HG03571 (cell line): ENCODE measurements at regions not wholly inside any gene's neighbourhood (a gene's known extent, or its start where the extent isn't known, plus 50 kb on each side); places are given as distances from the start of the nearest gene placed in this dataset.

Experiments
- ATAC-seq: cut with Tn5 transposase; IDR thresholded peaks from one replicate; pipeline ENCODE4 v1.9.1; 2021; ENCODE audit not compliant: unreplicated experiment

DNA sequence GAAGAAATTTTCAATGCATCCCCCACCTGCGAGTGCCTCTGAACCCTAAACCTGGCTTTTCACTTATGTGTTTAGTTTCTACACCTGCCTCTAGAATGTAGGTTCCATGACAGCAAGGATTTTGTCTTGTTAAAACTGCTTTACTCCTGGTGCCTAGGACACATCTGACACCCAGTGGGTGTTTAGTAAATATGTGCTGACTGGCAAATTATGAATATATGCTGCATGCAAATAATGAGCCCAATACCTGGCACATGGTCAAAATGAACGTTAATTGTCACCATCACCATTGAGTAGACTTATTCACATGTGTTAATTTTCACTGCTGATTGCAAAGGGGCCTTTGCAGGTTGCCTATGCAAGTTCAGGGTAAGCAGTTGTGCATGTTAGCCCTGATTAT is 249.9 kb upstream of the WWC1 start:
- ATAC-seq: no peak

DNA sequence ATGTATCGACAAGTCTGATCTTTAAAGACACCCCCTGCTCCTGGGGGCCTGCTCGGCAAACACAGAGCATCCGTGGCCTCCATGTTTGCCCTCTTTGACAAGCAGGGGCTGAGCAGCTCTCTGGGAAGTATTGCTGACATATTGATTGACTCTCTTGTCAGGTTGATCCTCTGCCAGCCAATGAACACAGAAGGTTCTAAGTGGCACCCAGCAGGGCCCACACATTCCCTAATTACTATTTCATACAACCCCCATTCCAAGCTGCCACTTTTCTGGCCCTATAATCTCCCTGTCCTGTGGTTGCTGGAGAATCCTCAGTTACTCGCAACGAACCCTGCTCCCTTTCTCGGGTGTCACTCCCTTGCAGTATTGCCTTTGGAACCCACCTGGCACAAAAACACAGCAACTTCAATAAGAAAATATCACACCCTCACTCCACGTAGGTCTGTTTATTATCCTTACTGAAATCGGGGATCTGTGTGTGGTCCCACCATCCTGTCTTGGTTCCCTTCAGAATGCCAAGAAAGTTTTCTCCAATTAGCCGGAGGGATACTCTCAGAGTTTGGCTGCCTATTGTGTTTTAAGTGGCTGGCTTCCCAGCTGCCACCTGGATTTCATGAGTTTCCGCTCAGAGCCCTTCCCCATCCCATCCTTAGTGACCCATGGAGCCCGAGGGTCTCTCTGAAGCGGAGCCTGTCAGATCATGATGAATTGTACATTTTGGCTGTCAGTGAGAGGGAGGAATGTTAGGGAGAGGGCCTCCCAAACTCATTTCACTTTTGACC is 249.0 kb upstream of the WWC1 start:
- no peak for ATAC-seq

DNA sequence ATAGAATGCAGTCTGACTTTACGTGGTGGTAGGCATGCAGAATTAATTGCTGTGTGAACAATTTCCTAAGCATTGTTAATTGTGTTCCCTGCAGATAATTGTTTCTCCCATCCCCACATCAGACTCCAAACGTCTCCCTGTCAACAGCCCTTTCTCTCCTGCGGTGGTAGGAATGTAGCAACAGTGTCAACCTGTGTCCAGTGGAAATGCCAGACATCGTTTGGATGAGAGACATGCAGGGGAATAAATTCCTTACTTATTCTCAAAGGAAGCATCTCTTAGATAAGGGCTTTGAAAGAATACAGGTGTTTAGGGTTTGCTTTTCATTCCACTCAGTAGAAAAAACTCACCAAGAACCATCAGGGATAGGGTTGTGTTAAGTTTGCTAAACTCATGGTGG is 245.3 kb upstream of the WWC1 start:
- no peak for ATAC-seq

DNA sequence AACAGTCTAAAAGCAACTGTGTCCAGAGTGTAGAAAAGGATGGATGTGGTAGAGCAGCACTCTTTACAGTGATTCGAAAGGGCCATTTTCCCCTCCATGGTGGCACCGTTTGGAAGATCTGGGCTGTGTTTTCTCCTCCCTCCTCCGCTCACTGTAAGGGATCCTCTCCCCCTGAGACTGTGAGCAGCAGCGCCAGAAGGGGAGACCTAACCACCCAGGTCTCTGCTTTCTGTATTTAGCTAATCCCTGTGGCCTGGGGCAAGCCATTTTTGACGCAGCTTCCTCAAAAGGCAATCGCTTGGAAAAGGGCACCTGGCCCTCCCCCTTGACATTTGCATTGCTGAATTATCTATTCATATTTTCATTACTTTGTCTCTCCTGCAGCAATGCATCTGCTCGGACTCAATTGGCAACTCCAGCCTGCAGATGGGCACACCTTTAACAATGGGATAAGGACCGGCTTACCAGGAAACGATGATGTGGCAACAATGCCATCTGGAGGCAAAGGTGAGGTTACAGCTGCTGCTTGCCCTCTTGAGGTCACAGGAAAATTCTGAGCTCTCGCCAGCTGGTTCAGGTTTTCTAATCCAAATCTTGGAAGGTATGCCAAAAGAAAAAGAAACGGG is 244.3 kb upstream of the WWC1 start:
- ATAC-seq: no peak

DNA sequence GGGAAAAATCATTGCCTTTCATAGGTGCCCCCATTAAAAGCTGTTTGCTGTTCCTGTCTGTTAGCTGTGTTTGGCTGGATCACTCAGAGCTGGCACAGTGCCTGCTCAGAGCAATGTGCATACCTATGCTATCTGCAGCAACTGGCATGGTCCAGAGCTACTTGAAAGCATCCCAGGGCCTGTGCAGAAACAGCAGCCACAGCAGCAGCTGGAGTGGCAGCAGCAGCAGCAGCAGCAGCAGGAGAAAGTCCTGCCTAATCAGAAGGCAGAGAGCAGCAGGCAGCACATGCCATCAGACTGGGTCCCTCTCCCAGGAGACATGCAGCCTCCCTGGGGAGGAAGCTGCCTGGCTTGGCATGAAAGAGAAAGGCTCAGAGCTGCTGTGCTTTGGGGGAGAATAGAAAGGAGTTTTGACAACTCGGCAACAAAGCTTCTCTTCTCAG is 243.8 kb upstream of the WWC1 start:
- ATAC-seq: no peak

DNA sequence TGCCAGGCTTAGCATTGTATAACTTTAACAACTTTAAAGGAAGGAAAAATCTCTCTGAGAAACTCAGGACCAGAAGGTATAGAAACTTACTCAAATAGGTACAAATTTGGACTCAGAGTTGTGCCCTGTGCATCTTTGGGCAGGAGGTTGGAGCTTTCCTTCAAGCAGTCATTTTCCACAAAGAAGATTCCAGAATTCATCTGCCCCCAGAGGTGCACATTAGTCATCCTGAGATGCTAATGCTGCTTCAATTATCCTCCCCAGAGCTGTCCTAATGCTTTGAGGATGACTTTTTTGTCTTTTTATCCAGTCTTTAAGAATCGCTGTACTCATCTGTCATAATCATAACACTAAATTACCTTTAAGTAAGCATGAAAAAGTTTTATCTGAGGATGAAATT is 243.0 kb upstream of the WWC1 start:
- ATAC-seq: no peak

DNA sequence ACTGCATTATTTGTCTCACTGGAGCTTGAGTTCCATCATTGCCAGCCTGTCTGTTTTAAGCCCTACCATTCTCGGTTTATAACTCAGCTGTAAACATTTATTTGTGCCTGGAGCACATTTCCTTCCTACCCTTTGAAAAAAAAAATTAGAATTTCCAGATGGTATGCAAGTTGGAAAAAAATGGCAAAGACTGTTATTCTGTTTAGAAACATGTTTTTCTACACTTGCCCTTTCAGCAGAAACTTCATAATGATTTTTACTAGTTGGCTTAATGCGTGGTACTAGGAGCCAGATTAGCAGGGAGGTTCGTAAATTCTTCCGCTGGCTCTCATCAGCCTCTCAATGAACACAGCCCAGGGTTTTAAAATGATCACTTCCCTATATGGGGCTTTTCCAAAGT is 238.8 kb upstream of the WWC1 start:
- ATAC-seq: no peak

DNA sequence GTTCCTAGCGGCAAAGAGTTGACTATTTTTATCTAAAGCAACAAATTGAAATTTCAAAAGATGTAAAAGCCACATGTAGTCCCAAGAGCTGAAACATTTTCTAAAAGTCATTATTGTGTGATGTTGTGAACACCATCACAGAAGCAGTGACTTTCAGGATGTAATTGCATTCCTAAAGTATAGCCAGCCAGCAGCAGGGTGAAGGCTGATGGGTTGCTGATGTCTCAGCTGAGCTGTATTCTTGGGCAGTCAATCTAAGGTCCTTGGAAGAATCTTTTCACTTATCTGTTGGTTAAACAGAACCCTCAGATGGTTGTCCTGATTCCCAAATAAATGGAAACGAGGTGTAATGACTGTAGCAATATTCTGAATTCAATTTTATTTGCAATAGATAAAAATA is 237.4 kb upstream of the WWC1 start:
- no peak for ATAC-seq

DNA sequence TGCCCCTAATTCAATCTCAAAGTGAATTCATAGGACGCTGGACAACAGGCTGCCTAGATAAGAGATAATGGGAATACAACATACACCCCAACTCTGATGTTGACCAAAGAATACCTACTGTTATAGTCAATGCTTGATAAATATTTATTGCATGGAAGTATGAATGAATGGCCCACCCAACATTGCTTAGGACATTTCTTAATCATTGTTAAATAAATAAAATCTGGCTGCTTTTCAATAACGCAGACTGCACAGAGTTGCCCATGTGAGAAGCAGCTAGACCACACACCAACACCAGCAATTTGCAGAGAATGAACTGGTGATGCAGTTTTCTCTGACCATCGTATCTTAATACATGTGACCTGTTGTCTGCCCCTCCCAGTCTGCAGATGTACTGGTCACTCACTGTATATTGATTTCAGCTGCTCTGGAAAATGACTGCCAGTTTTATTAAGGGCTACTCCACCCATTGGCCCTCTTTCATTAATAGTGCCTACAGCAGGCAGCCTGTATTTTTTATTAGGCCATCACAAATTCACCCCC is 236.2 kb upstream of the WWC1 start:
- ATAC-seq: no peak

DNA sequence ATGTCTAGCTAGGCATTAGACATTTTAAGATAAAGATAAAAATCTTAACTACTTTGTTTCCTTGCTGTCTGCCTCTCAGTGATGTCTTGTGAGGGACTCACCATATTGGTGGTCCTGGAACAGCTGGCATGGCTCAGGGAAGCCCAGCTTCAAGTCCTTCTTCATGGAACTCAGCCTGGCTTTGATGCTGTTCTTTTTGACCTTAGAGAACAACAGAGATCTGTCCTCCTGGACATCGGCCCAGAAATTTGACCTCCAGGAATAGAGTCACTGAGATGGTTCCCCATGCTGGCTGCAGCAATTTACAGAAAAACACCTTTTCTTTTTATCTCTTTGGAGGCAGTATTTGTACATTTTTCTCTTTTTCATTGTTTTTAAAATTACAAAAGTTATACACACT is 235.5 kb upstream of the WWC1 start:
- no peak for ATAC-seq

DNA sequence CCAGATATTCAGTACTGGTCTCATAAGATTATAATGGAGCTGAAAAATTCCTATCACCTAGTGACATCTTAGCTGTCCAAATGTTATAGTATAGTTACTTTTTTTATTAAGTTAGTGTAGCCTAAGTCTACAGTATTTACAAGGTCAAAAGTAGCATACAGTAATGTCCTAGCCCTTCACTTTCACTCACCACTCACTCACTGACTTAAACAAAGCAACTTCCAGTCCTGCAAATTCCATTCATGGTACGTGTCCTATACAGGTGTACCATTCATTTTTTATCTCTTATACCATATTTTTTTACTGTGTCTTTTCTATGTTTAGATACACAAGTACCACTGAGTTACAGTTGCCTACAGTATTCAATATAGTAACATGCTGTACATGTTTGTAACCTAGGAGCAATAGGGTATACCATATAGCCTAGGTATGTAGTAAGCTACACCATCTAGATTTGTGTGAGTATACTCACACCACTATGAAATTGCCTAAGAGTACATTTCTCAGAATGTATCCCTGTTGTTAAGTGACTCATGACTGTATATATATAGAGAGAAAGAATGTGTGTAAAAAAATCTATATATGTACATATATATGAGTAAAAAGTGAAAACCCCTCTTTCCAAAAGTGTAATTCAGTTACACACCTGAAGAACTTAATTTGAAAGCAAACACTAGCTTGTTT is 234.8 kb upstream of the WWC1 start:
- ATAC-seq: no peak

DNA sequence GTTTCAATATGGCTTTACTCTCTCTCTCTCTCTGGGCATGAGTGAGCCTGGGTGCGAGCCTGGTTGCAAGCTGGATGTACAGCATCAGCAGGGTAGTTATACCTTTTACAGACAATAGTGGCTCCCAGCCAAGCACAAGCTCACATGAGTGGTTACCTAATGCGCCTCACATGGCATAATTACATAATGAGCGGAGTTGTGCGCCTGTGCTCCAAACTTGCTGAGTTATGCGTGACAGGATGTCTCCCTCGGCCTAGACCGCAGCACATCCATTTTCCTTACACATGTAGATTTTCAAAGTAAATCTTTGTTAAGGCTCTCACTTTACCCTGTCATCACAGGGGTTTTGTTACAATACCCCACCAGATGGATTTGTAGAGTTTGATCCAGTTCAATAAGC is 233.5 kb upstream of the WWC1 start:
- no peak for ATAC-seq

DNA sequence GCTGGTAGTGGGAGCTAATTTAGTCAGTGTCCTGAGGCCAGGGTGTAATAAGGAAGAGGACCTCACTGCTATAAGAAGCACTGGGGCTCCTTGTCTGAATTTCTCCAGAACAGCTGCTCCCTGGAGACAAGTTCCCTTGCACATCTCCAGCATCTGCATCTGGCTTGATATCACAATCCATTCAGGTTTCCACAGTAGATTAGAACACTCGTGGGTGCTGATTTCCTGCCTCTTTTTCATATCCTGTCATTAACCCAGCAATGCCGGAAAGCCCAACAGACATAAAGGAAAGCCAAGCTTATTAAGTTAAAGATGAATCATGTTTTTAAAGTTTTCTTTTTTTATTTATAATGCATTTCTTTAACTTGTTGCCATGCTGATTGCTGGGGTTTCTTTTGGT is 232.3 kb upstream of the WWC1 start:
- ATAC-seq: no peak

DNA sequence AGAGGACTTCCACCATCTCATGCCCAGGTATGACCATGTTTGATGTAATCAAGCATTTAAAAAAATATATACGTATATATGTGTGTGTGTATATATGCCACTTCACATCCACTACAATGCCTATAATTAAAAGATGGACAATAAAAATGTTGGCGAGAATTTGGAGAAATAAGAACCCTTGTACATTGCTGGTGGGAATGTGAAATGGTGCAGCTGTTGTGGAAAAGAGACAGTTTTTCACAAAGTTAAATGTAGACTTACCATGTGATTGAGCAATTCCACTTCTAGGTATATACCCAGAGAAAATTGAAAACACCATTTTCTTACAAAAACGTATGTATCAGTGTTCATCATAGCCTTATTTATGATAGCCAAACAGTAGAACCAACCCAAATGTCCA is 229.2 kb upstream of the WWC1 start:
- ATAC-seq: no peak

DNA sequence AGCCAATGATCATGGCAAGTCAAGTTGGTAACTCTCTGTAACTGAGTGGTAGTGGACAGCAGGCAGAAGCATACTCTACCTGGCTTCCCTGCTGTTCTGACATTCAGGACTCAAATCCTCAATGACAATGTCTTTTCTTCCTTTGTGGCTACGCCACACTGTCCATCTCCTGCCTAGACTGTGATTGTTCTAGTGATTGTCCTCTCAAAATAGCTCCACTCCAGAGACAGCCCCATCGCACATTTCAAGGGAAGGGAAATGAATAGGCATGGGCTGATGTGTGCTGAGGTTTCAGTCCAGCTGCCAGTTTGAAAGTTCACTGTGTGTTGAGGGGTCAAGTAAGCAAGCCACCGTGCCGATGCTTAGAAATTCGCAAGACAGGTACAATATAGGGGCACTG is 227.0 kb upstream of the WWC1 start:
- no peak for ATAC-seq

DNA sequence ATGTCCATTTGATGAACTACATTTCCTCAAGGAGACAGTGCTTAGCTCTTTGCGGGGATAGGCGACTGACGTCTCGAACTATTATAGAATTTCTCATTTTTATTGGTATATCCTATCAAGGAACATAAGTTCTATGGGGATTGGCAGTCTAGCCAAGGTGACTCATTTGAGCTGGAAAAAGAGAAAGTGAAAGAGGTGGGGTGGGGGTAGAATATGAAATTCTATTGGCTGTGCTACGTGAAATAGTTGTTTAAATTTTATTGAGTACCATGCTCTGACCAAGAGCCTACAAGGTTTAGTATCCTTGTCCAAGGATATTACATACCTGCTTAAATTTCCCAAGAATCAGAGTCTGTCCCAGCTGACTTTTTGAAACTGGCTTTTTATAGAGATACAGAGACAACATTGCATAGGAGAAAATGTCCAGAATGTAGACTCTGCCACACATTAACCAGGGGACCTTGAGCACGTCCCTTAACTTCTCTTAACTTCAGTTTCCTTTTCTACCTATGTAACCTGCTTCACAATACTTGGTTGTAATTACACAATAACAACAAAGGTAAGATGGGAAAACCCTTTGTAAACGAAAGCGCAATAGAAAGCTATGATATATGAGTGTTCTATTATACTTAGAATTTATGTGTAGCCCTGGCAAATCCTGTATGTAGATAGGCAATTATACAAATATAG is 226.4 kb upstream of the WWC1 start:
- ATAC-seq: no peak

DNA sequence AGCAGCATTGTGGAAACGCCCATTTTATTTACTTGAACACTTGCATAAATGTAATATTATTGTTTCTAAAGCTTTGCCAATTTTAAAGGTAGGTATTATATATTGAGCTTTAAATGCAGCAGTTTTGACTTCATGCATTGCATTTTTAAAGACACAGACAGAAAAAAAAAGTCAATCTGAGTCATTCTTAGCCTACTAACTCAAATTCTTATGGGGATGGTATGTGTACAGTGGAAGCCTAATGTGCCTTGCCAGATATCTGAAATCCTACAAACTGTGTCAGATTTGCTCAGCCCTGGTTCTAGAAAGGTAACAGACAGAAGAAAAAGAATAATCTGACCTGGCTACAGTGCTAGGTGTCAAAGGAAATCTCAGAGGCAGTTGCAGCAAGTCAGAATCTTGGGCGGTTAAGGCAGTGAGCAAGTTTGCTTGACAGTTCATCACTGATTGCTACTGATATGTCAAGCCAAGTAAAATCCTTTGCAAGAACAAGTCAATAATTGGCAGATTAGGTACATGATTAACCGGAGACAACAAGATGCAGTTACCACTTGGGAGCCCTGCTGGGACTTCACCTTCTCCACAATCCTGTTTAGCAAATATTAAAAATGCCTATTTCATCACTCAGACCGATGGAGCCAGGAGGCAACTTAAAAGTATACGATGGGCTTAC is 224.8 kb upstream of the WWC1 start:
- no peak for ATAC-seq

DNA sequence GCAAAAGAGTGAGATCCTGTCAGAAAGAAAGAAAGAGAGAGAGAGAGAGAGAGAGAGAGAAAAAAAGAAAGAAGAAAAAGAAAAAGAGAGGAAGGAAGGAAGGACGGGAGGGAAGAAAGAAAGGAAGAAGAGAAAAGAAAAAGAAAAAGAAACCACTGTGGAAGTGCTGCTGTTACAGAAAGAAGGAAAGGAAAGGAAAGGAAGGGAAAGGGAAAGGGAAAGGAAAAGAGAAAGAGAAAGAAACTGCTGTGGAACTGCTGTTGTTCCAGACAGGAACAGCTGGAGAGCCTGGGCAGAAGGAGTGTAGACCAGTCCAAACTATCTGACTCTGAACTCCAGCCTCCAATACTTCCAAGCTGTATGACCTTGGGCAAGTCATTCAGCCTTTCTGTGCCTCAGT is 220.7 kb upstream of the WWC1 start:
- no peak for ATAC-seq

DNA sequence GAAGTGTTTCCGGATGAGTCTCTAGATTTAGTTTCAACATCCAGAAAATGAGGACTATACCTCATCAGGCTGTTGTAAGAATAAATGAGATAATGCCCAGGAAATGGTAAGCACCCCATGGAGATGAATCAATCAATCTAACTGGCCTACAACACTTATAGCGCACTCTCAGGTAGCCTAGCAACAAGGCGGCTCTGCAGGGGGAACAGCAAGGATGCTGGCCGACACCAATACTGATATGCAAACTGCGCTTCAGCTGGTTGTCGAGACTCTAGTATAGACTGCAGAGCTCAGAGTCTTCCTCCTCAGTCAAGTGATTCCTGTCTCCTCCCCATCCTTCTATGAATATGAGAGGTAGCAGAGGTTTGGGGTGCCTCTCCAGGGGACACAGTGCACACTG is 218.8 kb upstream of the WWC1 start:
- no peak for ATAC-seq

DNA sequence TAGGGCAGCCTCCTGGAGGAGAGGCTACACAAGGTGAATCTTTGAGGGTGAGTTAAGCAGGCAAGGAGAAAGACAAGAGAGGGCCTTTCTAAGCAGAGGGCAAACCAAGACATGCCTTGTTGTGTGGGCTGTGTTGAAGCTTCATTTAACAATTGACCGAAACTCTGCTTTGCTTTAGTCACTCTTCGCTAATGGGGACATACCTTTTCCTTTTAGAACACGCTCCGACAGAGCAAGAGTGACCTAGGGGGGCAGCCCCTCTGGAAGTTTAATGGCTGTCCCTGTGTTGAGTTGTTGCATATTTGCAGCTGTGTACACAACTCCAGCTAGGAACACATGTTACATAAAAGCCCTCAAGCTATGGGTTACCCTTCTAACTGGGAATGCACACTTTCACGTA is 218.1 kb upstream of the WWC1 start:
- no peak for ATAC-seq
